ENCODE measurements at regions not wholly inside any gene's neighbourhood (a gene's known extent, or its start where the extent isn't known, plus 50 kb on each side); places are given as distances from the start of the nearest gene placed in this dataset.
"Not testable (repeated sequence)": the region's sequence is repeated elsewhere in the genome, so short reads cannot be mapped to it uniquely, and the experiment has no call there.

- DNase-seq (ENCODE audit: low spot score), result no peak
These were observed 142.1 kb upstream of the PHACTR3 start for GRCh38 chr20:59462249-59462648.

- DNase-seq (ENCODE audit: low spot score), result no peak
These were observed 140.8 kb upstream of the PHACTR3 start for GRCh38 chr20:59463541-59463940.

- no peak for DNase-seq (ENCODE audit: low spot score)
These were observed 138.1 kb upstream of the PHACTR3 start for GRCh38 chr20:59466107-59466815.

- no peak for DNase-seq (ENCODE audit: low spot score)
These were observed 135.5 kb upstream of the PHACTR3 start for GRCh38 chr20:59468831-59469230.

- no peak for DNase-seq (ENCODE audit: low spot score)
These were observed 134.8 kb upstream of the PHACTR3 start for GRCh38 chr20:59469267-59470252.

- no peak for DNase-seq (ENCODE audit: low spot score)
These were observed 133.8 kb upstream of the PHACTR3 start for GRCh38 chr20:59470521-59470920.

- DNase-seq (ENCODE audit: low spot score), result no peak
These were observed 132.5 kb upstream of the PHACTR3 start for GRCh38 chr20:59471653-59472421.

- no peak for DNase-seq (ENCODE audit: low spot score)
These were observed 130.6 kb upstream of the PHACTR3 start for GRCh38 chr20:59473742-59474141.

- DNase-seq (ENCODE audit: low spot score), result no peak
These were observed 123.3 kb upstream of the PHACTR3 start for GRCh38 chr20:59481067-59481466.

GRCh38 chr20:59481477-59482018 lies 122.8 kb upstream of the PHACTR3 start:
- no peak for DNase-seq (ENCODE audit: low spot score)

GRCh38 chr20:59482351-59483187 lies 121.8 kb upstream of the PHACTR3 start:
- no peak for DNase-seq (ENCODE audit: low spot score)

- no peak for DNase-seq (ENCODE audit: low spot score)
These were observed 120.9 kb upstream of the PHACTR3 start for GRCh38 chr20:59483481-59483880.

GRCh38 chr20:59484228-59484627 lies 120.1 kb upstream of the PHACTR3 start:
- no peak for DNase-seq (ENCODE audit: low spot score)

GRCh38 chr20:59485576-59486454 lies 118.5 kb upstream of the PHACTR3 start:
- DNase-seq (ENCODE audit: low spot score), result no peak

GRCh38 chr20:59488459-59488858 lies 115.9 kb upstream of the PHACTR3 start:
- DNase-seq (ENCODE audit: low spot score), result not testable (repeated sequence)

- DNase-seq (ENCODE audit: low spot score), result not testable (repeated sequence)
These were observed 113.9 kb upstream of the PHACTR3 start for GRCh38 chr20:59490196-59491004.

- DNase-seq (ENCODE audit: low spot score), result no peak
These were observed 112.5 kb upstream of the PHACTR3 start for GRCh38 chr20:59491884-59492283.

GRCh38 chr20:59493926-59494325 lies 110.4 kb upstream of the PHACTR3 start:
- DNase-seq (ENCODE audit: low spot score), result no peak

GRCh38 chr20:59495166-59495565 lies 109.2 kb upstream of the PHACTR3 start:
- no peak for DNase-seq (ENCODE audit: low spot score)

Data from AG20443 (cell line).